ENCODE measurements at regions not wholly inside any gene's neighbourhood (a gene's known extent, or its start where the extent isn't known, plus 50 kb on each side); places are given as distances from the start of the nearest gene placed in this dataset.

DNA sequence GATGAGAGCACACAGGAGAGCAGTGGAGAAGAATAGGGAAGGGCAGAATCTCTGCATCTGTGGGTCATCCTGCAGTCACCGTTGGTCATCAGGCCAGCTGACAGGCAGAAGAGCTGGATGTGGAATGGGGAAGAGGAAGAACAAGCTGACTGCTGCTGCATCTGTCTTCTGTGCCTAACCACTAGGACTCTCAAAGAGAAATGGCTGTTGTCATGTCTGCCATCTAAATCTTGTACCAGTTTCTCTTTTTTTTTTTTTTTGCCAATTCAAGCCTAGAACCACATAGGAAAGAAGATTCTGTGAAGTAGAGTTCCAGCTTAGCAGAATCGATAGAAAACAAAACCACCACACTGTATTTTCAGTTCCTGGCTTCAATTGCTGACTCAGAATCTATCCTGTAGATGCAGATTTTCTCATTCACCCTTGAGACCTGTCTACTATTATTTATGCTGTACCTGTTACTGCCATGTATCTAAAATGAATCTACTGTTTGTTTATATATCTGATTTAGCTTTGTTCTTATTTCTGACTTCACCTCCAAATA lies 421.9 kb upstream of the PRICKLE1 start:
- DNase-seq (ENCODE audit: low spot score) = no peak

- no peak for DNase-seq (ENCODE audit: low spot score)
These were observed 420.3 kb upstream of the PRICKLE1 start for GRCh38 chr12:43009846-43010240.

DNA sequence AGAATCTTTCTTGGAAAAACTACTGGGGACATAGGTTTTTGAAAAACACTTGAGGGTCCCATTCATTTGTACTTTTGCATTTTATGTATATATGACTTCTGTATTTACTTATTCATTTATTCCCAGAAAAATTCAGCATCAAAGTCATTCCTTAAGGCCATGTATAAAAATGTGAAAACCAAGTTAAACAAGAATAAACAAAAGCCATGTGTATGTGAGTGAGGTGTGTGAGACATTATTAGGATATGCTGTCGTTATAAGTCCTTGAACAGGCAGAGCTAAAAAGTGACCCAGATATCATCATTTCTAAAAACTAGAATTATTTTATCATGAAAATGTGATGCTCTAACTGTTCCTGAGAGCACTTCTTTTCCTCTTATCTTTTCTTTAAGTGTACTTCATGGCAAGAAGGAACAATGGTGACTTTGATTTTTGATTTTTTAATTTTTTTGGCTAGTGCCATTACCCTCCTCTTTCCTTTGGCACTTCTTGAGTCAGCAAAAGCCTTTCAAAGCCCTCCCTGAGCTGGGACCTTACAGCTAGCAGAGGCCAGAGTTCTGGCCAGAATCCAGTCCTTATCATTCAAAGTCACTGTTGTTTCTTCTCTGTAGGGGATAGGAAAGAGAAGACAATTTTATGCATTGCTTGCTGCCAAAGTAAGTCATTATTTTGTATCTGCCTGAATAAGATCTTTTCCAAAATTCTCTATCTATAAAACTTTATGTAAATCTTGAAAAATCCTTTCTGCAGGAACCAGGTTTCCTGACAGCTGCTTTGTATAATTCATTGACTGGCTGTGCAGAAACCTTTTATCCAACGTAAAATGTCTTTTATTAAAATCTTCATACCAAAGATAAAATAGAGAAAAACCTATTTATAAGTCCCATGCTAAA lies 419.7 kb upstream of the PRICKLE1 start:
- peak; percentile 24 for DNase-seq (ENCODE audit: low spot score)

DNA sequence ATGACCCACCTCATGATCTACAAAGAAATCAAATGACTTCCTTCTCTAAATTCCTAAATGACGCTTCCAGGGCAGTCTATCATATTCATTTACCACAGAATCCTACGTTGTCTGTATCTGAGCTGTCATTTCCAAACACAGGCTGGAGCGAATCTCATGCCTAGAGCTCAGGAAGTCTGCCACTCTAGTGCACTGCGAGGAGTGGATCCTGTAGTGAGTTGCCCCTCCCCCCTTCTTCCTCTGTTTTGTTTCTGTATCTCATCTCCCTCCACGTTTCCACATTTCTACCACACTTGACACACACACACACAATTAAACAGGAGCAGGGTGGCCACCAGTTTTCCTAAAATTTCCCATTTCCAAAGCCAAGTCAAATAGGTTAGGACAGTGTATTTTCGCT lies 415.4 kb upstream of the PRICKLE1 start:
- DNase-seq (ENCODE audit: low spot score) = no peak

- no peak for DNase-seq (ENCODE audit: low spot score)
These were observed 414.6 kb upstream of the PRICKLE1 start for GRCh38 chr12:43004141-43004540.

DNA sequence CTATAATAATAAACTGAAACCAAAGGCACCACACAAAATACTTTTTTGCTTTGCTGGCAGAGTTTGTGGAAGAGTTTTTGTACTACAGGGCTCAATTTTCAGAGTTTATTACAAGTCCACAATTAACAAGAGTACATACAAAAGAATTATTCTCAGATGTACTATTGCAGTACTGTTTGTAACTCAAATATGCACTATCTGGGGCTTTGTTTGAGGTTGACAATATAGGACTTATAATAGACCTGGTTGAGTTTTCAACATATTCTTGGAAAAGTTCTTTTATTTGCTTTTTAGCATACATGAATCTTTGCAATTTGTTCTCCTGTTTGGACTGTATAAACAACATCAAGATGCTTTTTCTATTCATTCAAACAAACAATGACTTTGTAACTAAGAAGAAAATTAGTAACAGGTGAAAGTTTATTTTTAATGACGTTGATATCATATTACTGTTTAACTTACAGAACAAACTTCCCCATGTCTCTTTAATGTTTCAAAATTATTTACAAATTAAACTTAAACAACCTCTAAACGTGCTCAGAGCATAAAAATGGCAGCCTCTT lies 407.4 kb upstream of the PRICKLE1 start:
- DNase-seq (ENCODE audit: low spot score) = no peak

GRCh38 chr12:42992826-42993225 lies 403.3 kb upstream of the PRICKLE1 start:
- no peak for DNase-seq (ENCODE audit: low spot score)

DNA sequence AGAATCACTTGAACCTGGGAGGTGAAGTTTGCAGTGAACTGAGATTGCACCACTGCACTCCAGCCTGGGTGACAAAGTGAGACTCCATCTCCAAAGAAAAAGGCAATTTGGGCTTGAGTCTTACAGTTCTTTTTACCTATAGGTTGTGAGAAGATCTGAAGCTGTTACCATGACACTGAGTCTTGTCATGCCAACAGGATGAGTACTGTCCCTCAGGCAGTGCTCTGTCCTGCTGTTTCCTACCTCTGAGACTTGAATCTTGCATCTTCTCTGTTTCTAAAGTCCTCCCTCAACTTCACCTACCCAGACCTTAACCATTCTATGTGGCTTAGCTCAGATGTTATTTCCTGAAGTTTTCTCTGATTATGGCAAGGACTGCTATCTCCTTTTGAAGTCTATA lies 400.8 kb upstream of the PRICKLE1 start:
- DNase-seq (ENCODE audit: low spot score) = no peak

DNA sequence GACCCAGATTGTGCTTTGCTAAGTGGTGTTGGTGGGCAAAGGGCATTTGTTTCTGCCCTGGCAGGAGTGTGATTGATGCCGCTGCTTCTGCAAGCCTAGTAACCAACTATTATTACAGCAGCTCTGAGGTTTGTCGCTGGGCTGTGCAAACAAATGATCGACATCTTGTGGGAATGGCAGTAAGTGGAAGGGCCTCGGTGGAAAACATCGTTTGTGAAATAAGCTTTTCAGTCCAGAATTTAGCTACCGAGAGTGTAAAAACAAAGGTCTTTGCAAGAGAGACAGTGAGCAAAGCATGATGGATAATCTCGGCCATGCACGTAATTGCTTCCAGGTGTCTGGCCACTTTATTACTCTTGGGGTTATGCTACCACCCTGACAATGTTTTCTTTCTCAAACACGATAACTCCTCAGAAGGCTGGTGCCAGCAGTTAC lies 397.7 kb upstream of the PRICKLE1 start:
- no peak for DNase-seq (ENCODE audit: low spot score)

GRCh38 chr12:42985506-42985905 lies 396.0 kb upstream of the PRICKLE1 start:
- DNase-seq (ENCODE audit: low spot score) = no peak

DNA sequence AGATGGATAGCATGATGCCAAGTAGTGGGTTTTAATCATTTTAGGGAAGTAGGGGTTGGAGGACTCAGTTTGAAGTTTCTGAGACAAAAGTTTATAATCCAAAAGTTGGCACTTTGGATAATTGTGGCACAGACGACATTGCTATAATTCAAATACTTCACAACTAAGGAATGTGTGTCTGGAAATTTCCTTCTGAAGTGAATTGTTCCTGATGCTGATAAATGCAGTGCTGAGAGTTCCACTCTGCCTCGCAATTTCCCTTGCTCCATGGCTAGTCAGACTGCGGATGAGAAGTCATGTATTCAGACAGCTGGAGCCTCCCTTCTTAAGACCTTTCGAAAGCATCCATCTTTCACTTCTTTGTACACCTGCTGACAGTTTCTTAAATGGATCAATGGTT lies 393.3 kb upstream of the PRICKLE1 start:
- DNase-seq (ENCODE audit: low spot score) = no peak

DNA sequence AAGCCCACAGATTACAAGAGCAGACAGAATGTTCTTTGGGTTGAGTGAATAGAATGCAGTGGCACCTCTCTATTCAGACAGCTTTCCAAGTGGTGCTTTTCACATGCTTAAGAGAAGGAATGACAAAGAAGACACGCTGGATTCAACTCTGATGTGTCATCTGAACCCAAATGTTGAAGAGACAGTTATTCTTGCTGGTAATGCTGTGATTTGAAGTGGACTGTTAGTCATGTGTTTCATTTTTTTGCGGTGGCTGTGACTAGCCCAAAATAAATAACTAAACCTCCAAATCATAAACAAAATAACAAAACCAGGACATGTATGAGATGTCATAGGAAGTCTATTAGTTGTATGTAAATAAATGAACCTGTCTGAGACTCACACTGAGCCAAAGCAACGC lies 391.8 kb upstream of the PRICKLE1 start:
- DNase-seq (ENCODE audit: low spot score) = no peak

DNA sequence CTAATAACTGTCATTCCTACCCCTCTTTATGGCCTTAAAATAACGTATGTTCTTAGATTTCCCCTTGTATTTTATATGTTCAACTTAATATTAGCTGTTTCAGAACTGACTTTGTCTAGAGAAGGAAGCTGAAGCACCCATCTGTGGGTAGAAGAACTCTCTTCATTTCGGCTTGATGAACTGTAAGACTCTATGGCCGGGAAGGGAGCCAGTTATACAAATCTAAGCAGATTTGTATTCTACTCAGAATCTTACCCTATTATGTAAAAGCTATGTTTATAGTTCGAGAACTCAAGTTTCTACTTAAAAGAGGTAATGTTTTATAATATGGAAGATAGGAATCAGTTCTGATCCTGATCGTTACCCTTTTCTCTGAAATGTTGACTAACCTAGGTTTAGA lies 390.9 kb upstream of the PRICKLE1 start:
- no peak for DNase-seq (ENCODE audit: low spot score)

- DNase-seq (ENCODE audit: low spot score) = no peak
These were observed 390.2 kb upstream of the PRICKLE1 start for GRCh38 chr12:42979746-42980145.

- no peak for DNase-seq (ENCODE audit: low spot score)
These were observed 389.2 kb upstream of the PRICKLE1 start for GRCh38 chr12:42978708-42979107.

DNA sequence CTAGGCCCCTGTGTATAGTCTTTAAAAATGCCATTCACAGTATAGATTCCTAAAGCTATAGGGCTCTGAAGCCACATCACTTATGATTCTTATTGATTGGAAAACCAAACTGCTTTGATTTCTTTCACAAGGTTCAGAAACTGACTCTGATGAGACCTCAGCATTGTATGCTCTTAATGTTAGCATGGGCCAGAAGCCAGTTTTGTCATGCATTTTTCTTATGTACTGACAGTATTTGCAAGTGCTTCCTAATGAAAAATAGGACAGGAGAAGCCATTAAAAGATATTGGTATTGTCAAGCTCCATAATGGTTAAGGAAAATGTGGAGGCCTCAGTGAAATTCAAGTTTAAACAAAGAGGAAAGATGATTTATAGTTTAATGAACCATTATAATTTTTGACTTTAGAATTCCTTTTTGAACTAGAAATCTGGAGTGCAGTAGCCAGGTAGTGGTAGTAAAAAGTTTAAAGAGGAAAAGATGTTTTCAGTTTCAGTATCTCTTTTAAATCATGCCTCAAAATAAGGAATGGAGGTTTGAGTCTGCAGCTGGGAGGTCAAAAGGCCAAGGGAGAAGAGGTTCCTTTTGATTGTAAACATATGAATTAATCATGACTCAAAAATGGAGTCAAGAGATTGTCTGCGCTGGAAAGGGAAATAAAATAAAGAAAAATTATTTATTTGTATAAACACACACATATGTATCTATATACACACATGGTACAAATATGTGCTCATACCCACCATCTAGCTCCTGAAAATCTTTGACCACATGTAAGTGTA lies 388.1 kb upstream of the PRICKLE1 start:
- DNase-seq (ENCODE audit: low spot score) = no peak

GRCh38 chr12:42976620-42977019 lies 387.1 kb upstream of the PRICKLE1 start:
- DNase-seq (ENCODE audit: low spot score) = no peak

DNA sequence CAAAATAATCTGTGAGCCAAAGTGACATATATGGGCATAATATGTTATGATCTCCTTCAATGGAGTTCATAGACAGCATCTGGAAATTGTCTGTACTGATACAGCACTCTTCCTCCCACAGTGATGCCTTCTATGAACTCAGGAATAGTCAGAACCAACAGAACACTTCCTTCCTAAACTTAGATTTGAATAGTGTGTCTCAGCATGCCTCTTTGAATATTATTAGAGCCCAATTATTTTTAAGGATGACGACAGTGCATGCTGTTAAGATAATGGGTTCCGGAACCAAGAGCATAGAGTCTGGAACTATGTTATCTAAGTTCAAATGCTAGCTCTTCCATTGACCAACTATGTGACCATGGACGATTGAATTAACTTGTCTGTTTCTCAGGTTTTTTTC lies 386.6 kb upstream of the PRICKLE1 start:
- no peak for DNase-seq (ENCODE audit: low spot score)

GRCh38 chr12:42969355-42969754 lies 379.8 kb upstream of the PRICKLE1 start:
- no peak for DNase-seq (ENCODE audit: low spot score)

DNA sequence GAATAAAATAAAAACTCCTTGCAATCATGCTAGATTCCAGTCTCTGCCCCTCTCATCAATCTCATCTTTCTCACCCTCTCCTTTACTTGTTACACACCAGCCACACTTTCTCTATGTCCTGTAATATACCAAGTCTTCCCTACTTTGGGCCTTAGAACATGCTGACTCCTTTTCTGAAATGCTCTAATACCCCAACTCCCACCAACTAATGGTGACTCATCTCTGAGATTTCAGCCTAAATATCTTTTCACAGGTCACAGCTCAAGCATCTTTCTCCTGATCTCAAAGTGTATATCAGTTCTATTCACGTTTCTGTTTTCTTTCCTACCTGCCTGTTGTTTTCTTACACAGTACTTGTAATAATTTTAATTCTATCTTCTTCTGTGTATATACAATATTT lies 378.9 kb upstream of the PRICKLE1 start:
- DNase-seq (ENCODE audit: low spot score) = no peak

GRCh38 chr12:42967850-42968249 lies 378.3 kb upstream of the PRICKLE1 start:
- DNase-seq (ENCODE audit: low spot score) = no peak

DNA sequence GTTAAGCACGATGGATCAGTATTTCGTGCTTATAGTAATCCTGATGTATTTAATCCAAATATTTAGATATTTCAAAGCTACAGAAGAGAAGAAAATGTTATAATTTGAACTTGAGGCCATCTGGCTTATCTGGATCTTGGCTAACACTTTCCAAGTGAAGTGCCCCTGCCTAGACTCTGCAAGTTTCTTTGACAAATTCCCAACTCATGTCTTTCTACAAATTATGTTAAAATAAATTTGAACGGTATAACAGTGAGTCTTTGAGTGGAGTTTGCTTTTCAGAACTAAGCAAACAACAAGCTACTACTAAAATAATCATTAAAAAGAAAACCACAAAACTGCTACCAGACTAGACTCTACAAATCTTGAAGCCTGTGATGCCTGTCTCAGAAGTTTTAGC lies 374.4 kb upstream of the PRICKLE1 start:
- no peak for DNase-seq (ENCODE audit: low spot score)

DNA sequence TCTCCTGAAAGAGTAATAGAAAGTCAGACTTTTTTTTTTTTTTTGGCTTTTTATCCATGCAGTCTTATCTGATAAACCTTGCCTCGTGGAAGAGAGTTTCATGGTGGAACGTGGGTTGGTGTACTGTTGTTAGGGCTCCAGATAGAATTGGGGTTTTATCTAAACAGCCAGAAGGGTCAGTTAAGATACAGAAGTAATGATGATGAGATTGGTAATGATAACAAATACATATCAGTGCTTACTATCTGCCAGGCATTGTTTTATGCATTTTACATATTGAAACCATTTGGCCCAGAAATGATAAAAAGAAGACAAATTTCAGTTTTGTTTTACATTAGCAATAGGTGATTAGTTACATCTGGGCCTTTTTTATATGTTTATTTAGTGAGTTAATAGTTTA lies 372.8 kb upstream of the PRICKLE1 start:
- DNase-seq (ENCODE audit: low spot score) = no peak

Data from pons (tissue), 1 donor.